HG03575 (cell line): ENCODE measurements at regions not wholly inside any gene's neighbourhood (a gene's known extent, or its start where the extent isn't known, plus 50 kb on each side); places are given as distances from the start of the nearest gene placed in this dataset.
"Not testable (repeated sequence)": the region's sequence is repeated elsewhere in the genome, so short reads cannot be mapped to it uniquely, and the experiment has no call there.

ENCODE experiments used
- ATAC-seq: cut with Tn5 transposase; IDR thresholded peaks from one replicate; pipeline ENCODE4 v1.9.1; 2021; ENCODE audit not compliant: unreplicated experiment, insufficient number of reproducible peaks, low FRiP score; ENCODE audit errors: extremely low read depth

GRCh38 chr6:140202964-140203515, 828.6 kb upstream of the CITED2 start:
- ATAC-seq = no peak

- no peak for ATAC-seq
These were observed 827.5 kb upstream of the CITED2 start for GRCh38 chr6:140201787-140202458.

DNA sequence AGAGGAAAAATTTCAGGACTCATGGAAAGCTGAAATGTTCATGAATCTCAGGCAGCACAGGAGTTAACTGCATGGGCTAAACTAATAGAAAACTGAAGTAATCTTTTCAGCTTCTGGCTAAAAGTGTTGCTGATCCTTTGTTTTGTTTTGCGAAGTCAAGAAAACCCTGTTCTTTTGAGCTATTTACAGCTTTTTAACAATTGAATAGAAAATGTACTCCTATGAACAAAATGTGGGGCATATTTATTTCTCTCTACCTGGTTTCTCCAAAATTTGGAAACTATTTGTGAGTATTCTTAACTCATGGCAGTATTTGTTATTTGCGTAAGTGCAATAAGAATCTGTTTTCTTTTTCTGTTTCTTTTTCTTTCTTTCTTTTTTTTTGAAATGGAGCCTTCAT, 818.8 kb upstream of the CITED2 start:
- ATAC-seq = no peak

GRCh38 chr6:140192018-140192417, 817.6 kb upstream of the CITED2 start:
- no peak for ATAC-seq

- not testable (repeated sequence) for ATAC-seq
These were observed 814.8 kb upstream of the CITED2 start for GRCh38 chr6:140189263-140189662.

- ATAC-seq = no peak
These were observed 811.5 kb upstream of the CITED2 start for GRCh38 chr6:140185991-140186390.

DNA sequence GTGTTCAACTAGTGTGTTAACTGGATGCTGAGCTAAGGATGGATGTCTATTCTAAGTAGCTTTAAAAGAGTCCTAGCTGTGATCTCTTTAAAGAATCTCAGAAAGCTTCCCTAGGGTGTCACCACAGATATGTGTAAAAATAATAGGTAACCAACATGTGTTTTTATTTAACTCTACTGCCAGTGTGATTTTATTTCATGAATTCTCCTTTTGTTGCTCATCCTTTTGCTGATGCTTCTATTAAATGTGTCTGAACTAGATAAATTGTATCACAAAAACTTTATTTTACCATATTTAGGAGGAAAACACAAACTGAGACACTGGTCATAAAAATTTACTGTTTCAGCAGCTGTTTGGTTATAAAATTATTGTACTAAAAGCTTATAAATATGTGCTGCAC, 809.4 kb upstream of the CITED2 start:
- no peak for ATAC-seq

DNA sequence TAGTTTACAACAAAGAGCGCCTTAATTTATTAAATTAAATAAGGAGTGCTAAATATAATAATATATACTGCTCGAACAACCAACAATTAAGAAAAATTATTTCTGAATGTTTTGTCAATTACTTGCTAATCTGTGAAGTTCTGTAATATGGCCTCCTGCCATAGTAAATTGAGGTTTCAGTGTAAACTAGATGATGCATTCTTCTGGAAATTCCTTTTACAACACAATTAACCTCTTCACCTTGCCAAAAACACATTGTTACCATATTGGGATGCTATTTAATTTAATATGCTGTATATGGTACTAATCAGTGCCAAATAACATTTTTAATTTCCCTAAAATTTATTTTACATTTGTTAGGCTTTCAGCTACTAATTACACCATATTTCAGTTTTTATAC, 808.4 kb upstream of the CITED2 start:
- ATAC-seq = no peak

DNA sequence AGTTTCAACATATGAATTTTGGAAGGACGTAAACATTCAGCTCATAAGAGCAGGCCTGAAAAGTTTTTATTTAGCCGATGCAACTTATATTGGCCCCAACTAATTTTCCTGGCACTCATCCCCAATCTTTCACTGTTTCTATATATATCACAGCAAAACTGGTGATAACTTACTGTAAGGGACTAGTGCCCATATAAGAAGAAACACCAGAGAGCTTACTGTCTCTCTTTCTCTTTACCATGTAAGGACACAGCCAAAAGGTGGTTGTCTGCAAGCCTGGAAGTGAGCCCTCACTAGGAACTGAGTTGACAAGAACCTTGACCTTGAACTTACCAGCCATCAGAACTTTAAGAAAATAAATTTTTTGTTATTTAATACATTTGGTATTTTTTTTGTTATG, 807.4 kb upstream of the CITED2 start:
- ATAC-seq = no peak

GRCh38 chr6:140180306-140180705, 805.9 kb upstream of the CITED2 start:
- ATAC-seq = no peak

DNA sequence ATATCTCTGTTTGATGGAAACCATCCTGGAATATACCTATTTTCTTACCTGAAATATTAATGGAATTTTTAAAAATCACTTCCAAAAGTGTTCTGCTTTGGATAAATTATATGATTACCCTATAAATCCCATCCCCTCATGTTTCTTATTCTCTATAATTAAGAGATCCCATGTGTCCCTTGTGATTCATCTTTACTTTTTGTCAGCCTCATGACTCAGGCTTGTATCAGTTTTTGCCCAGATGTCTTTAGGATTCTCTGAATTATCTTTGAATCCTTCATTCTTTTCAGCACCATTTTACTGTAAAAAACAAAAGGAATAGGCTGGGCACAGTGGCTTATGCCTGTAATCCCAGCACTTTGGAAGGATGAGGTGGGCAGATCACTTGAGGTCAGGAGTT, 804.5 kb upstream of the CITED2 start:
- no peak for ATAC-seq

DNA sequence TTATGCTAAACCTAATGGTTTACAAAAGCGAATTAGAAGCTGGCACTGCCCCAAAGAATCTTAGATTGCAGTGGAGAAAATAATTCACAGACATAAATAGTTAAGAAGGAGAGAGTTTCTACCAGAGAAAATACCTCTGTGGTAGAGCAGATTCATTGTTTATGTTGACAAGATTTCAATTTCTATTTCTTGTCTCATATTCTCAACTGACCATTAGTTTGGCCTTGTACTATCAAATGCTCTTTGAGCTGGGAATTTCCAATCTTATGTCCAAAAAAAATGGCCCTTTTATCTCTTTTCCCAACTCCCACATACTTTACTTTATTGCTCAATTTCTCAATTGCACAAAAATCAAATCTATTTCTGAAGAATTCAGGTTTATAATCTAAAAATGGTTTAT, 804.1 kb upstream of the CITED2 start:
- no peak for ATAC-seq

- ATAC-seq = no peak
These were observed 801.9 kb upstream of the CITED2 start for GRCh38 chr6:140176306-140176705.

DNA sequence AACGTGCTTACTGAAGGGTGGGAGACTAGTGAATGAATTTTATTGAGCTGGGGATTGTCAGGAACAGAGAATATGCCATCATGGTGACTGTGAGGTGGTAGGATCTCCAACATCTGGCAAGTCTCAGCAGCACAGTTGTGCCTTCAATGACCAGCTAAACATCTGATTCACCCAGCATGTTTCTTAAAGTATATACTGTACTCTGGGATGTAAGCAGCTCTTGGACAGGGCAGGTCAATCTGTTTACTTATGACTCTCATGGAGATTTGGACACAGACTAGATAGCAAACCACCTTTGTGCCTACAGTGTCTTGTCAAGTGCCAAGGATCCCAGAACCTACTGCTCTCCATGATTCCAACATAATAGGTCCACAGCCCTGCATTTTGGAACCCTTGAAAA, 801.0 kb upstream of the CITED2 start:
- ATAC-seq = no peak

GRCh38 chr6:140174524-140174923, 800.1 kb upstream of the CITED2 start:
- ATAC-seq = no peak

DNA sequence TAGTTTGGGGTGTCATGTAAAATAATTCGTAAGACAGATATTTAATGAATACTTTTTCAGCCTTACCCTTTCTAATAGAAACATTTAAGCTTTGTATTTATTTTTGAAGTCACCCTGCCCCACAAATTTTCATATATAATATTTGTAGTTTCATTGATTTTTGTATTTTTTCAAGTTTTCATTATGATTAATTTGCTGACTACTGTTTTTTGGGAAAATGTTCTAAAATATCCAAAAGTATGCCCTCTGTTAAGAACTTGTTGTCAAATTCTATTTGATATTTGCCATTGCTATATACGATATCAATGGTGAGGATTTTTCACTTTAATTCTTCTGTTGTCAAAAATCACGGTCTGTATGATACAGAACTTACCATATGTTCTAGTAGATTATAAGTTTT, 793.9 kb upstream of the CITED2 start:
- no peak for ATAC-seq

DNA sequence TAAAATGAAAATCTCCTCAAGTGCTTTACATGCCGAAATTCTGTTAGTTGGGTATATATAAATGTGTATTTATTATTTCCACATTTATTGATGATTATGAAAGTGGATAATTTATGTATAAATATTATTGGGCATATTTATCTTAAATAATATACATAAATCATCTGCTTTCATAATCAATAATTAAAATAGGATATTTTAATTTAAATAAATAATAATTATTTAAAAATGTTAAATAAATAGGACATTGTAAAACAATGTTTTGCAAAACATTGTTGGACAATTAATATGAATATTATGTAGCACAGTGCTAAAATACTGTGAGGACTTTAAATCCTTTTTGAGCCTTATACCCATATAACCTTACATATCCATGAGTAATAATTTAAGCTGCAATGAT, 786.5 kb upstream of the CITED2 start:
- ATAC-seq = no peak

DNA sequence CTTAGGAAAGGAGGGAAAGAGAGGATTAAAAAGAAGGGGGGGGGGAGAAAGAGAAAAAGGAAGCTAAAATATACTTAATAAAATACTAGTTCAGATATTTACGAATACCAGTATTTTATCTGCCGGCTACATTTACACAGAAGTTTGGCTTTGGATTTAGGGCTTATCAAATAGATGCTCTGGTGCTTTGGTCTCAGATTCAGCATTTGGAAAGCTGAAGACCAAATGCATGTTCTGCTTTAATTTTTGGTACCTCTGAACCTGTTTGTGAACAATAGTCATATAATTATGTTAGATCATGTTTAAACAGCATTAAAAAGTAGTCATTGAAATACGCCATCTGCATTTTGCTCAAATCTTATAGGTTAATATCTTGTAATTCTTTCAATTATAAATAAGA, 786.0 kb upstream of the CITED2 start:
- no peak for ATAC-seq

DNA sequence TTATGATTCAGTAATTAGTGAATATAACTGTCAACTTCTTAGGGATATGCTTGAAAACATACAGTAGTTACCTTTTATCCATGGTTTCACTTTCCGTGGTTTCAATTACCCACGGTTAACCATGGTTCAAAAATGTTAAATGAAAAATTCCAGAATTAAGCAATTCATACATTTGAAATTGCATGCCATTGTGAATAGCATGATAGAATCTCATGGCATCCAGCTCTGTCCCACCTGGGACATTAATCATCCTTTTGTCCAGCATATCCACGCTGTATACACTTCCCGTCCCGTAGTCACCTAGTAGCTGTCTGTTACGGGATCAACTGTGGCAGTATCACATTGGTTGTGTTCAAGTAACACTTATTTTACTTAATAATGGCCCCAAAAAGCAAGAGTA, 781.7 kb upstream of the CITED2 start:
- no peak for ATAC-seq

DNA sequence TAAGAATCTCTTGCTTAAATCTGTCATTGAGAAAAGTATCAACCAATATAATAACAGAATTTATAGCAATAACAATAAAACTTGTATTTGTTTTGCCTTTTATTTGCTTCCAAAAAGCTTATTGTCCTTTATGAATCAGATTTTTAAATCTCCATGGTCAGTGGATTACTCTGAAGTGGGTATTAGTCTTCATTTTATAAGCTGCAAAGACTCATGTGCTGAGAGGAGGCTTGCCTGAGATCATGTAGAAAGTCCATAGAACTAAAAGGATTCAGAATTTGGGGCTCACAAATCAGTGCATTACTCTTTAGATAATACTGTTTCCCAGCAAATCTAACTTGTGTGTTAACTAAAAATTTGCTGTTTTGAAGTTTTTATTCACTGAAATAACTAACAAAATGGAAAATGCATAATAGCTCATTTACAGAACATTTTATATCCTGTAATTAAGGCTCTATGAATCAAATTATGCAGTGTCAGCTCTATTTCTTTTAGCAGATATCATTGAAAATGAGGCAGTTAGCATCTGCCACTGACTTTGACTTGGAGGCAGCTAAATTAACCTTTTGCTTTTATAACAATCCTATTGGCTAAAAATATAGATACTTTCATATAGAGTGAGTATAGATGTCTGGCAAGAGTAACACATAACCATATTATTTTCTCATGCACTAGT, 781.1 kb upstream of the CITED2 start:
- no peak for ATAC-seq

DNA sequence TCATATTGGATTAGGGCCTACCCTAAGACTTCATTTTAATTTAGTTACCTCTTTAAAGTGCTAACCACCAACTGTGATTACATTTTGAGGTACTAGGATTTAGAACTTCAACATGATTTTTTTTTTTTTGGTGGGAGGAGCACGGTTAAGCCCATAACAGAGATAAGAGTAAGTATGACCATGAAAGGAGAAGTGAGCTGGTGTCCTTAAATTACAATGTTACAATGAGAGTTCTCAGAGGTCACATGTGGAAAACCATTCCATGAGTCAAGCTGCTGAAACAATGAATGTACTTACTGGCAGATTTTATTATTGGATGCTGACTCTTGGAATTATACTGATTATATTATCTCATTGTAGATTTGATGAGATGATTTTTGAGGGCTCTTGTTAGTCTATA, 779.3 kb upstream of the CITED2 start:
- ATAC-seq = no peak
